Cardiac muscle cell (in vitro differentiated cells and primary cell): ENCODE measurements at regions not wholly inside any gene's neighbourhood (a gene's known extent, or its start where the extent isn't known, plus 50 kb on each side); places are given as distances from the start of the nearest gene placed in this dataset.

Experiments
- DNase-seq, 2 donors: peaks; one replicate each; pipeline versions ENCODE4 v3.0.0 to v3.0.0-alpha.2; 2010 to 2017; ENCODE audit warnings: low read depth in 1 of 2, low spot score in 1 of 2
- H3K27ac ChIP-seq: fragments of 200-600 bp; sonication (generic); 2 replicates; pipeline ENCODE4 v1.5.1; 2016
- H3K27me3 ChIP-seq: fragments of 200-600 bp; sonication (generic); 2 replicates; pipeline ENCODE4 v1.6.0; 2016; ENCODE audit warnings: control low read depth
- H3K36me3 ChIP-seq: fragments of 200-600 bp; sonication (generic); 2 replicates; pipeline ENCODE4 v1.5.1; 2016; ENCODE audit warnings: control low read depth
- H3K4me1 ChIP-seq: fragments of 200-600 bp; sonication (generic); 2 replicates; pipeline ENCODE4 v1.8.1; 2017; ENCODE audit warnings: low read depth, mild to moderate bottlenecking, mixed run types
- H3K4me3 ChIP-seq: fragments of 200-600 bp; sonication (generic); 2 replicates; pipeline ENCODE4 v1.5.1; 2016; ENCODE audit warnings: mild to moderate bottlenecking
- H3K9me3 ChIP-seq: fragments of 200-600 bp; sonication (generic); 2 replicates; pipeline ENCODE4 v1.5.1; 2017; ENCODE audit warnings: low read depth, mild to moderate bottlenecking, control low read depth
- TF ChIP-seq, protein P1 (sequence below): IDR thresholded peaks from 2 replicates; pipeline ENCODE4 v1.5.1; 2012; ENCODE audit warnings: low read depth, mild to moderate bottlenecking, low read length

- TF ChIP-seq, protein P1, sequence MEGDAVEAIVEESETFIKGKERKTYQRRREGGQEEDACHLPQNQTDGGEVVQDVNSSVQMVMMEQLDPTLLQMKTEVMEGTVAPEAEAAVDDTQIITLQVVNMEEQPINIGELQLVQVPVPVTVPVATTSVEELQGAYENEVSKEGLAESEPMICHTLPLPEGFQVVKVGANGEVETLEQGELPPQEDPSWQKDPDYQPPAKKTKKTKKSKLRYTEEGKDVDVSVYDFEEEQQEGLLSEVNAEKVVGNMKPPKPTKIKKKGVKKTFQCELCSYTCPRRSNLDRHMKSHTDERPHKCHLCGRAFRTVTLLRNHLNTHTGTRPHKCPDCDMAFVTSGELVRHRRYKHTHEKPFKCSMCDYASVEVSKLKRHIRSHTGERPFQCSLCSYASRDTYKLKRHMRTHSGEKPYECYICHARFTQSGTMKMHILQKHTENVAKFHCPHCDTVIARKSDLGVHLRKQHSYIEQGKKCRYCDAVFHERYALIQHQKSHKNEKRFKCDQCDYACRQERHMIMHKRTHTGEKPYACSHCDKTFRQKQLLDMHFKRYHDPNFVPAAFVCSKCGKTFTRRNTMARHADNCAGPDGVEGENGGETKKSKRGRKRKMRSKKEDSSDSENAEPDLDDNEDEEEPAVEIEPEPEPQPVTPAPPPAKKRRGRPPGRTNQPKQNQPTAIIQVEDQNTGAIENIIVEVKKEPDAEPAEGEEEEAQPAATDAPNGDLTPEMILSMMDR, result no peak
- Histone ChIP-seq H3K27ac (no peak overlapping the region), H3K27me3 (no peaks in the 10 kb centered on the region), H3K36me3 (no peaks in the 10 kb centered on the region), H3K4me1 (no peaks in the 10 kb centered on the region), H3K9me3 (no peaks in the 10 kb centered on the region), H3K4me3 (no peak overlapping the region)
- no peak for DNase-seq
These were observed 64.7 kb downstream of the ARRDC4 start for GRCh38 chr15:98025237-98025636.

DNA sequence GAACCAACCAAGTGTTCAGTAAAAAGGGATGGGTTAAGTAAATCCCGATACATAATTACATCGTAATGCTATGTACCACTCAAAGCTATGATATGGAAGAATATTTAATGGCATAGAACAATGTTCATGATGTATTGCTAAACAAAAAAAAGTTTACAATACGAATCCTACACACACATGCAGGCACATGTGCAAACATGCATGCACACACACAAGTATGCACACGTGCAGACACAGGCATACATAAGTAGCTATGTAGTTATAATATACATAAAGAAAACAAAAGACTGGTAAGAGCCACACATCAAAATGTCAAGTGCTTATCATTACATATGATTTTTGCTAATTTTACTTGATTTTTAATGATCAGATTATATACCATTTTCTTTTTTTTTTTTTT is 74.2 kb downstream of the ARRDC4 start:
- no peaks in the 10 kb centered on the region for H3K9me3 ChIP-seq

GRCh38 chr15:98035134-98035533 is 74.6 kb downstream of the ARRDC4 start:
- no peaks in the 10 kb centered on the region for H3K4me1 ChIP-seq
- TF ChIP-seq, protein P1, result no peak

More for the DNA sequence above, 74.2 kb downstream of the ARRDC4 start:
- no peaks in the 10 kb centered on the region for H3K4me1 ChIP-seq
- H3K27ac ChIP-seq, result no peak overlapping the region
- no peak overlapping the region for H3K4me3 ChIP-seq
- TF ChIP-seq, protein P1, result no peak
- DNase-seq, result no peak
- no peaks in the 10 kb centered on the region for H3K36me3 ChIP-seq
- H3K27me3 ChIP-seq, result no peaks in the 10 kb centered on the region

GRCh38 chr15:98035577-98036010 is 75.1 kb downstream of the ARRDC4 start:
- no peak for DNase-seq
- Histone ChIP-seq H3K27me3 (no peaks in the 10 kb centered on the region), H3K4me3 (no peak overlapping the region), H3K36me3 (no peaks in the 10 kb centered on the region), H3K27ac (no peak overlapping the region), H3K4me1 (no peaks in the 10 kb centered on the region), H3K9me3 (no peaks in the 10 kb centered on the region)
- TF ChIP-seq, protein P1, result no peak

More at GRCh38 chr15:98035134-98035533, 74.6 kb downstream of the ARRDC4 start:
- H3K4me3 ChIP-seq, result no peak overlapping the region
- no peak overlapping the region for H3K27ac ChIP-seq
- no peaks in the 10 kb centered on the region for H3K9me3 ChIP-seq
- H3K27me3 ChIP-seq, result no peaks in the 10 kb centered on the region
- DNase-seq, result no peak
- H3K36me3 ChIP-seq, result no peaks in the 10 kb centered on the region

DNA sequence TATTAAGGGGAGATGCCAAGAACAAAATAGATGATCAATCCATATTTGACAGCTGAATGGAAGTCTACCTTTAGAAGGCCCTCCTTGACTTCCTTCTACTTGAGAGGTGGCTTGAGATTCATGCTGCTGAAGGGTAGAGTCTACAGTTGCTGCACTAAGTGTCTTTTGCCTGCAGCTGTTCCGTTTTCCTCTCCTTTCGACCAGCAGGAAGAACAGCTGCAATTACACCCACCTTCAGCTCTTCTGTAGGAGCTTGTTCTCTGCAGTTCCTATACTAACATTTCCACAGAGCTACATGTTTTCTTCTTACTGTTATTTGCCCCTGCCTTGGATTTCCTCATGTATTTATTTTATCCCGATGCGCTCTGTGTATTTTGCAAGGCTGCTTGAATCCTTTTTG is 79.1 kb downstream of the ARRDC4 start:
- TF ChIP-seq, protein P1, result no peak
- Histone ChIP-seq H3K4me3 (no peak overlapping the region), H3K36me3 (no peaks in the 10 kb centered on the region), H3K27me3 (no peaks in the 10 kb centered on the region), H3K4me1 (no peaks in the 10 kb centered on the region), H3K9me3 (no peaks in the 10 kb centered on the region), H3K27ac (no peak overlapping the region)
- no peak for DNase-seq

- Histone ChIP-seq H3K27ac (no peak overlapping the region), H3K9me3 (no peaks in the 10 kb centered on the region), H3K4me1 (no peaks in the 10 kb centered on the region), H3K36me3 (no peaks in the 10 kb centered on the region), H3K4me3 (no peak overlapping the region), H3K27me3 (no peaks in the 10 kb centered on the region)
- no peak for DNase-seq
- TF ChIP-seq, protein P1, result no peak
These were observed 79.6 kb downstream of the ARRDC4 start for GRCh38 chr15:98040146-98040545.
